ENCODE measurements at regions not wholly inside any gene's neighbourhood (a gene's known extent, or its start where the extent isn't known, plus 50 kb on each side); places are given as distances from the start of the nearest gene placed in this dataset.

DNA sequence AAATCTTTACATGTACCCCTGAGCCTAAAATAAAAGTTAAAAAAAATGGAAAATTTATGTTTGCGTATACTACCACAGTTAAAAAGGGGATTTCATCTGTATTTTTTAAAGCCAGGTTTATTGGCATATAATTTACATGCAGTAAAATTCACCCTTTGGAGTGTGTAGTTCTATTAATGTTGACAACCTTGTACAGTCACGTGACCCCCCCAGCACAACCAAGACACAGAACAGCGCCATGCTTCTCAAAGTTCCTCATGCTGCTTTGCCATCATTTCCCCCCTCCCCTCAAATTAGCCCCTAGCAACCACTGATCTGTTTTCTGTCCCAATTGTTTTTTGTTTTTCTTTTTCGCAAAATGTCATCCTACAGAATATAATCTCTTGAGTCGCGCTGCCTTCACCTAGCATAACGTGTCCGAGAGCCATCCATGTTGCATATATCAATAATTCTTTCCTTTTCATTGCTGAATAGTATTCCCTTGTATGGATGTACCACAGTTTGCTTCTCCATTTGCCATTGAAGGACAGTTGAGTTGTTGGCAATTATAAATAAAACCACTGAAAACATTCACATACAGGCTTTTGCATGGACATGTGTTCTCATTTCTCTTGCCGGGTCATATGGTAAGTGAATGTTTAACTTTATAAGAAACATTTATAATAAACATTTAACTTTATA is 105.3 kb downstream of the LHX2 start:
- no CpG with 5 or more reads among the region's 9 CpGs for WGBS (ENCODE audit: extremely low coverage, insufficient coverage, insufficient read length)
- H3K18ac ChIP-seq (ENCODE audit: low read length): no peak overlapping the region

DNA sequence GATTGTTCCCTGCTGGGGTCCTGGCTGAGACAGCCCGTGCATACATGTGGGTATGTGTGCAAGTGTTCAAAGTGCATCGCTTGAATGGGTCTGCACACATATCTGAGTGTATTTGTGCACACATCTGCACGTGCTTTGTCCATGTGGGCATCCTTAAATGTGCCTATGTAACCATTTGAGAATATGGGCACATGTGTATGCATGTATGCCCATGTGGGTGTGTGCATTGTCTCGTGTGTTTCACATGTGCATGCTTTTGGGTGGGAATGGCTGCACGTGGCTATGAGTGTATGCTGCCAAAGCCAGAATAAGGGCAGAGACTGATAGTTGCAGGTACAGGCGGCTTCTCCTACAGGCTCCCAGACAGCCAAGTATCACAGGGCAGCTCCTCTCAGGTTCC is 107.3 kb downstream of the LHX2 start:
- H3K27me3 ChIP-seq (ENCODE audit: insufficient read depth, low read length): no peaks in the 10 kb centered on the region
- no peak overlapping the region for H4K8ac ChIP-seq (ENCODE audit: low read depth, low read length)
- H2AK5ac ChIP-seq (ENCODE audit: low read length): no peak overlapping the region
- no CpG with 5 or more reads among the region's 6 CpGs for WGBS (ENCODE audit: extremely low coverage, insufficient coverage, insufficient read length)
- H3K9me3 ChIP-seq (ENCODE audit: insufficient read depth, low read depth, low read length): peaks cover 4% of the 10 kb centered on the region
- no peak overlapping the region for H2BK12ac ChIP-seq (ENCODE audit: low read length)
- no peak overlapping the region for H3K23ac ChIP-seq (ENCODE audit: low read length)
- H3K14ac ChIP-seq (ENCODE audit: low read length): no peak overlapping the region
- no peak overlapping the region for H3K4ac ChIP-seq (ENCODE audit: low read depth, low read length)
- no peak overlapping the region for H3K18ac ChIP-seq (ENCODE audit: low read length)
- no peak overlapping the region for H3K4me2 ChIP-seq (ENCODE audit: low read length)
- H3K79me1 ChIP-seq (ENCODE audit: low read length): no peaks in the 10 kb centered on the region
- no peak overlapping the region for H4K91ac ChIP-seq (ENCODE audit: low read depth, low read length)
- H2AFZ ChIP-seq (ENCODE audit: insufficient read depth, low read length, poor library complexity): no peak overlapping the region
- H3K79me2 ChIP-seq (ENCODE audit: control insufficient read depth, insufficient read depth, low read length, poor library complexity): no peaks in the 10 kb centered on the region
- peaks cover 4% of the 10 kb centered on the region in 2 experiments for H3K4me1 ChIP-seq (ENCODE audit: control insufficient read depth in 1 of 2, insufficient read depth in 2 of 2, low read length in 2 of 2)
- no peaks in the 10 kb centered on the region for H3K36me3 ChIP-seq (ENCODE audit: control insufficient read depth in 1 of 2, insufficient read depth in 2 of 2, low read length in 2 of 2)
- H4K12ac ChIP-seq (ENCODE audit: low read depth, low read length): no peak overlapping the region
- DNase-seq: no peak
- no peak overlapping the region for H2BK5ac ChIP-seq (ENCODE audit: low read depth, low read length, poor library complexity)
- H2BK120ac ChIP-seq (ENCODE audit: insufficient read depth, low read length, poor library complexity): no peak overlapping the region
- no peak overlapping the region for H3K4me3 ChIP-seq (ENCODE audit: low read depth, low read length)
- peak overlapping the region; percentile 29 for H3K9ac ChIP-seq (ENCODE audit: low read length)
- no peak overlapping the region for H3K27ac ChIP-seq (ENCODE audit: low read depth, low read length)

More for the DNA sequence above, 105.3 kb downstream of the LHX2 start:
- no peak overlapping the region for H3K23ac ChIP-seq (ENCODE audit: low read length)
- H3K79me2 ChIP-seq (ENCODE audit: control insufficient read depth, insufficient read depth, low read length, poor library complexity): no peaks in the 10 kb centered on the region
- H2AK5ac ChIP-seq (ENCODE audit: low read length): no peak overlapping the region
- no peak overlapping the region for H2AFZ ChIP-seq (ENCODE audit: insufficient read depth, low read length, poor library complexity)
- peaks cover 5% of the 10 kb centered on the region for H3K9me3 ChIP-seq (ENCODE audit: insufficient read depth, low read depth, low read length)
- H4K91ac ChIP-seq (ENCODE audit: low read depth, low read length): no peak overlapping the region
- no peaks in the 10 kb centered on the region for H3K36me3 ChIP-seq (ENCODE audit: control insufficient read depth in 1 of 2, insufficient read depth in 2 of 2, low read length in 2 of 2)
- H3K14ac ChIP-seq (ENCODE audit: low read length): no peak overlapping the region
- no peaks in the 10 kb centered on the region for H3K4me1 ChIP-seq (ENCODE audit: control insufficient read depth in 1 of 2, insufficient read depth in 2 of 2, low read length in 2 of 2)
- no peaks in the 10 kb centered on the region for H3K27me3 ChIP-seq (ENCODE audit: insufficient read depth, low read length)
- H4K12ac ChIP-seq (ENCODE audit: low read depth, low read length): no peak overlapping the region
- no peak overlapping the region for H2BK12ac ChIP-seq (ENCODE audit: low read length)
- no peak overlapping the region for H4K8ac ChIP-seq (ENCODE audit: low read depth, low read length)
- H3K4me2 ChIP-seq (ENCODE audit: low read length): no peak overlapping the region
- no peak overlapping the region for H3K4ac ChIP-seq (ENCODE audit: low read depth, low read length)
- no peak overlapping the region for H3K4me3 ChIP-seq (ENCODE audit: low read depth, low read length)
- H3K9ac ChIP-seq (ENCODE audit: low read length): no peak overlapping the region
- no peak for DNase-seq
- H3K79me1 ChIP-seq (ENCODE audit: low read length): no peaks in the 10 kb centered on the region
- no peak overlapping the region for H2BK5ac ChIP-seq (ENCODE audit: low read depth, low read length, poor library complexity)
- no peak overlapping the region for H2BK120ac ChIP-seq (ENCODE audit: insufficient read depth, low read length, poor library complexity)
- no peak overlapping the region for H3K27ac ChIP-seq (ENCODE audit: low read depth, low read length)

DNA sequence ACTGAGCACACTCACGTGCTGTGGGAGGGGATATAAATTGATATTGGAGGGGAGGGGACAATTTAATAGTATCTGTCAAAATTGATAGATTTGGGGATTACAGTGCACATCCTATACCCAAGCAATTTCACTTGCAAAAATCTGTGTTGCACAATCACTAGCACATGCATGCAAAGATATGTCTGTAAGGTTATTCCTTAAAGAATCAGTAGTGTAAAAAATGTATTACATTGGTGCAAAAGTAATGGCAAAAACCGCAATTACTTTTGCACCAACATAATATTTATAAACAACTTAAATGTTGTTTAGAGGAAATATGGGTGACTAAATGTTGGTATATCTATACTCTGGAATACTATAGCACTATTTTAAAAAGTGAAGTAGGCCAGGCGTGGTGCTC is 108.7 kb downstream of the LHX2 start:
- Histone ChIP-seq H4K12ac (ENCODE audit: low read depth, low read length) (no peak overlapping the region), H3K27me3 (ENCODE audit: insufficient read depth, low read length) (no peaks in the 10 kb centered on the region), H3K79me1 (ENCODE audit: low read length) (no peaks in the 10 kb centered on the region), H2BK5ac (ENCODE audit: low read depth, low read length, poor library complexity) (no peak overlapping the region), H2AK5ac (ENCODE audit: low read length) (no peak overlapping the region), H4K8ac (ENCODE audit: low read depth, low read length) (no peak overlapping the region), H2BK12ac (ENCODE audit: low read length) (no peak overlapping the region), H4K91ac (ENCODE audit: low read depth, low read length) (no peak overlapping the region), H3K4me3 (ENCODE audit: low read depth, low read length) (no peak overlapping the region), H2AFZ (ENCODE audit: insufficient read depth, low read length, poor library complexity) (no peak overlapping the region), H3K27ac (ENCODE audit: low read depth, low read length) (no peak overlapping the region), H2BK120ac (ENCODE audit: insufficient read depth, low read length, poor library complexity) (no peak overlapping the region), H3K14ac (ENCODE audit: low read length) (no peak overlapping the region), H3K79me2 (ENCODE audit: control insufficient read depth, insufficient read depth, low read length, poor library complexity) (no peaks in the 10 kb centered on the region), H3K4me1 (ENCODE audit: control insufficient read depth in 1 of 2, insufficient read depth in 2 of 2, low read length in 2 of 2) (peaks cover 4 to 6% of the 10 kb centered on the region in 2 experiments), H3K9ac (ENCODE audit: low read length) (no peak overlapping the region), H3K9me3 (ENCODE audit: insufficient read depth, low read depth, low read length) (peaks cover 1% of the 10 kb centered on the region), H3K18ac (ENCODE audit: low read length) (no peak overlapping the region), H3K36me3 (ENCODE audit: control insufficient read depth in 1 of 2, insufficient read depth in 2 of 2, low read length in 2 of 2) (no peaks in the 10 kb centered on the region), H3K4ac (ENCODE audit: low read depth, low read length) (no peak overlapping the region), H3K4me2 (ENCODE audit: low read length) (no peak overlapping the region), H3K23ac (ENCODE audit: low read length) (no peak overlapping the region)
- WGBS (ENCODE audit: extremely low coverage, insufficient coverage, insufficient read length): no CpG with 5 or more reads among the region's 3 CpGs
- DNase-seq: no peak

DNA sequence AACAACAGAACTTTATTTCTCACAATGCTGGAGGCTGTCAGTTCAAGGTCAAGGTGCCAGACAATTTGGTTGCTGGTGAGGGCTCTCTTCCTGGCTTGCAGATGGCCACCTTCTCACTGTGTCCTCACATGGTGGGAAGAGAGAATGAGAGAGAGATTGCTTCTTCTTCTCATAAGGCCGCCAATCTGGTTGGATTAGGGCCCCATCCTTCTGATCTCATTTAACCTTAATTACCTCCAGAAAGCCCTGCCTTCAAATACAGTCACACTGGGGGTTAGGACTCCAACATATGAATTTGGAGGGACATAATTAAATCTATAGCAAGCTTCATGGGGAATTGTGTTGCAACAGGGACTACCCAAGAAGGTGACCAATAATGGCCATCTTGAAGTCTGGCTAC is 110.2 kb downstream of the LHX2 start:
- no peak overlapping the region for H4K12ac ChIP-seq (ENCODE audit: low read depth, low read length)
- no CpG with 5 or more reads among the region's 1 CpG for WGBS (ENCODE audit: extremely low coverage, insufficient coverage, insufficient read length)

More for the DNA sequence above, 110.2 kb downstream of the LHX2 start:
- Histone ChIP-seq H3K79me1 (ENCODE audit: low read length) (no peaks in the 10 kb centered on the region), H3K79me2 (ENCODE audit: control insufficient read depth, insufficient read depth, low read length, poor library complexity) (no peaks in the 10 kb centered on the region), H3K4ac (ENCODE audit: low read depth, low read length) (no peak overlapping the region), H3K4me2 (ENCODE audit: low read length) (no peak overlapping the region), H3K27me3 (ENCODE audit: insufficient read depth, low read length) (no peaks in the 10 kb centered on the region), H3K4me1 (ENCODE audit: control insufficient read depth in 1 of 2, insufficient read depth in 2 of 2, low read length in 2 of 2) (peaks cover 4 to 6% of the 10 kb centered on the region in 2 experiments), H3K23ac (ENCODE audit: low read length) (no peak overlapping the region), H2BK12ac (ENCODE audit: low read length) (no peak overlapping the region), H2BK120ac (ENCODE audit: insufficient read depth, low read length, poor library complexity) (no peak overlapping the region), H3K27ac (ENCODE audit: low read depth, low read length) (no peak overlapping the region), H3K14ac (ENCODE audit: low read length) (no peak overlapping the region), H3K36me3 (ENCODE audit: control insufficient read depth in 1 of 2, insufficient read depth in 2 of 2, low read length in 2 of 2) (no peaks in the 10 kb centered on the region), H3K9ac (ENCODE audit: low read length) (no peak overlapping the region), H4K91ac (ENCODE audit: low read depth, low read length) (no peak overlapping the region), H3K9me3 (ENCODE audit: insufficient read depth, low read depth, low read length) (peaks cover 1% of the 10 kb centered on the region), H3K18ac (ENCODE audit: low read length) (no peak overlapping the region), H2AK5ac (ENCODE audit: low read length) (no peak overlapping the region), H4K8ac (ENCODE audit: low read depth, low read length) (no peak overlapping the region), H3K4me3 (ENCODE audit: low read depth, low read length) (no peak overlapping the region), H2BK5ac (ENCODE audit: low read depth, low read length, poor library complexity) (no peak overlapping the region), H2AFZ (ENCODE audit: insufficient read depth, low read length, poor library complexity) (no peak overlapping the region)
- no peak for DNase-seq
